ENCODE measurements at regions not wholly inside any gene's neighbourhood (a gene's known extent, or its start where the extent isn't known, plus 50 kb on each side); places are given as distances from the start of the nearest gene placed in this dataset.

DNA sequence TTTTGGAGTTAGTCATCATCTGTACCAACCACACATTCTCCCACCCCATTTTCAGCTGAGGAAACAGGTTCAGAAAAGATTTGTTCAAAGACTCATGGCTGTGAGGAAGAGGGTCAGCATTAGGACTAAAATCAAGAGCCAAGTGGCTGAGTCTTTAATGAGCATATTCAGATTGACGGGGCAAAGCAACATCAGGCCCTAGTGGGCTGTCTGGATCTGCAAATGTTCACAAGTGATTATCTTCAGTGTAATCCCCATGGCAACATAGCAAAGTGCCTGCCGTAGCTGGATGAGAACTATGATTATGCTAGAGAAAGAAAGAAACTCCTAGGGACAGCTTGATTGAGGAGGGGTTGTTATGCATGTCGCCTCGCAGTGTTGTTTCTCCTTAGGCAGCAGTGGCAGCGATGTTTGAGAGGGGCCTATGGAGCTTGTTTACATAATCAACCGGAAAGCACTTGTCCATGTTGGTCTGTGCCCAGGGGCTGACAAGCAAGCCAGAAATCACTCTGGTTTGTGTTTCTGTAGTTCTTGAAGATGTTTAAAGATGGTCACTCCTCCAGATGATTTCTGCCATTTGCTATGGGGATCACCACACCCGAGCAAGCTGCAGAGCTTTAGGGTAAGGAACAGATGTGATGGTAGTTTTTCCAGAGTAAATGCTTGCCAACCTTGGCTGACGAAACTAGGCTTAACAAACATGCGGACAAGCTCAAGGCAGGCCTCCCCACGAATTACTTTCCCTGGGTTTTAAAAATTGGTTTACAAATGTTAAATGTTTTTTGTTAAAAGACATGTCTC is 124.3 kb upstream of the MLIP start:
- H3K9me3 ChIP-seq = no peaks in the 10 kb centered on the region
- H3K4me1 ChIP-seq = no peaks in the 10 kb centered on the region
- intact Hi-C loops (cut with DNase I) = loop anchor here (2.0 kb wide), 1 partner anchor 282 kb away; no protein-coding TSS in a partner anchor
- TF ChIP-seq, protein P1, sequence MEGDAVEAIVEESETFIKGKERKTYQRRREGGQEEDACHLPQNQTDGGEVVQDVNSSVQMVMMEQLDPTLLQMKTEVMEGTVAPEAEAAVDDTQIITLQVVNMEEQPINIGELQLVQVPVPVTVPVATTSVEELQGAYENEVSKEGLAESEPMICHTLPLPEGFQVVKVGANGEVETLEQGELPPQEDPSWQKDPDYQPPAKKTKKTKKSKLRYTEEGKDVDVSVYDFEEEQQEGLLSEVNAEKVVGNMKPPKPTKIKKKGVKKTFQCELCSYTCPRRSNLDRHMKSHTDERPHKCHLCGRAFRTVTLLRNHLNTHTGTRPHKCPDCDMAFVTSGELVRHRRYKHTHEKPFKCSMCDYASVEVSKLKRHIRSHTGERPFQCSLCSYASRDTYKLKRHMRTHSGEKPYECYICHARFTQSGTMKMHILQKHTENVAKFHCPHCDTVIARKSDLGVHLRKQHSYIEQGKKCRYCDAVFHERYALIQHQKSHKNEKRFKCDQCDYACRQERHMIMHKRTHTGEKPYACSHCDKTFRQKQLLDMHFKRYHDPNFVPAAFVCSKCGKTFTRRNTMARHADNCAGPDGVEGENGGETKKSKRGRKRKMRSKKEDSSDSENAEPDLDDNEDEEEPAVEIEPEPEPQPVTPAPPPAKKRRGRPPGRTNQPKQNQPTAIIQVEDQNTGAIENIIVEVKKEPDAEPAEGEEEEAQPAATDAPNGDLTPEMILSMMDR (IDR thresholded peaks at IDR 0.05) = no peak
- DNase-seq = no peak
- H3K27ac ChIP-seq = no peak overlapping the region
- H3K9ac ChIP-seq (ENCODE audit: low read depth in 2 of 2, low read length in 2 of 2) = no peak overlapping the region
- H3K27me3 ChIP-seq = no peaks in the 10 kb centered on the region
- no peak overlapping the region for H3K4me3 ChIP-seq
- H3K36me3 ChIP-seq = no peaks in the 10 kb centered on the region

DNA sequence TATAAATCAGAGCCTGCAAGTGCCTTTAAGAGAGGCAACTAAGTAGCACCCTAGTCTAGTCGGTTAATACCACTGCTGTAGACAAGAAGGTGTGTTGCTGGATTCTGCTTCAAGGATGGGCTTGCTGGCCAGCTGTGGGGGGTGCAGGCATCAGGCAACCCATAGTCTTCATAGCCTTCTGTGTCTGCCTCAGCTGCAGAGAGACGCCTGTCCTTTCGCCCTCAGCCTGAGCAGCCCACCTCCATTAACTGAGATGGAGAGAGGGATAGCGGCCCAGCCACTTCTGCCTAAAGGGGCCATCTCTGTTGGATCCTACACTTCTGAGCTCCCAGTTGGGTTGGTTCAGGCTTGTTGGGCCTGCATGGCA is 123.7 kb upstream of the MLIP start:
- Histone ChIP-seq H3K9ac (ENCODE audit: low read depth in 2 of 2, low read length in 2 of 2) (no peak overlapping the region), H3K36me3 (no peaks in the 10 kb centered on the region), H3K4me3 (no peak overlapping the region), H3K27ac (no peak overlapping the region), H3K9me3 (no peaks in the 10 kb centered on the region), H3K4me1 (no peaks in the 10 kb centered on the region), H3K27me3 (no peaks in the 10 kb centered on the region)
- TF ChIP-seq, protein P1 (IDR thresholded peaks at IDR 0.05) = no peak
- no peak for DNase-seq
- intact Hi-C loops (cut with DNase I) = loop anchor here (2.0 kb wide), 1 partner anchor 281 kb away; no protein-coding TSS in a partner anchor

DNA sequence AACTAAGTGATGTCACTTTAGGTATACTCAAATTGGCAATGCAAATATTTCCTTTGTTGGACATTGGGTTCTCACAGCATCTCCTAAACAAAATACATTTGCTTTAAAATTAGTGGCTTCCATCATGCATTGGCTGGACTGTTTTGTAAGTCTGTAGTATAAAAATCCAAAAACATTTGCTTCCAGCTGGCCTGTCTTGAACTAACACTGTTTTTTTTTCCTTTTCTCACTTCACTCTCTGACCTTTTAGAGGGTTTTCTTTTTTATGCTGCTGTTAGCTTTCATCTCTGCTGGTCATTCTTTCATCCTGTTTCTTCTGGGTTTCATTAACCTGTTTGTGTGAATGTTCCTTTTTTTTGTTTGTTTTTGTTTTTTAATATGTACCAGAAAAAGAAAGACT is 121.7 kb upstream of the MLIP start:
- Histone ChIP-seq H3K4me3 (no peak overlapping the region), H3K27ac (no peak overlapping the region), H3K9ac (ENCODE audit: low read depth in 2 of 2, low read length in 2 of 2) (no peak overlapping the region), H3K36me3 (no peaks in the 10 kb centered on the region), H3K9me3 (no peaks in the 10 kb centered on the region), H3K4me1 (no peaks in the 10 kb centered on the region), H3K27me3 (no peaks in the 10 kb centered on the region)
- DNase-seq = no peak
- TF ChIP-seq, protein P1 (IDR thresholded peaks at IDR 0.05) = no peak
- intact Hi-C loops (cut with DNase I) = no loop called here

DNA sequence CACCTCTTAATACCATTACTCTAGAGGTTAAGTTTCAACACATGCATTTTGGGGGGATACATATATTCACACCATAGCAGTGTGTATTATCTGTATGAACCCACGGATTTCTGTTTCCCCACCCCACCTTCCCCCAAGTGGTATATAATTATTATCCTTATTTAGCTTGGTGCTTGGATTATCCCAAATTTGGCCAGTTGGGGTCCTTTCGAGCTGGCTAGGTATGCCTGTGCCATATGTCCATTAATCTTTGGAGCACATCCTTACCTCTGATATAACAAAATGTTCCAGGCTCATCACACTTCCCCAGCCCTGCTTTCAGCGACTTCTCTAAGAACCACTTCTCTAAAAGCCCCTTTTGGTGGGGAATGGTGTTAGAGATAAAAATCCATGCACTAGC is 118.7 kb upstream of the MLIP start:
- no peak for DNase-seq
- TF ChIP-seq, protein P1 (IDR thresholded peaks at IDR 0.05) = no peak
- H3K27me3 ChIP-seq = no peaks in the 10 kb centered on the region
- no peak overlapping the region for H3K27ac ChIP-seq
- H3K9me3 ChIP-seq = no peaks in the 10 kb centered on the region
- H3K4me1 ChIP-seq = no peaks in the 10 kb centered on the region
- H3K9ac ChIP-seq (ENCODE audit: low read depth in 2 of 2, low read length in 2 of 2) = no peak overlapping the region
- intact Hi-C loops (cut with DNase I) = no loop called here
- H3K36me3 ChIP-seq = no peaks in the 10 kb centered on the region
- H3K4me3 ChIP-seq = no peak overlapping the region

DNA sequence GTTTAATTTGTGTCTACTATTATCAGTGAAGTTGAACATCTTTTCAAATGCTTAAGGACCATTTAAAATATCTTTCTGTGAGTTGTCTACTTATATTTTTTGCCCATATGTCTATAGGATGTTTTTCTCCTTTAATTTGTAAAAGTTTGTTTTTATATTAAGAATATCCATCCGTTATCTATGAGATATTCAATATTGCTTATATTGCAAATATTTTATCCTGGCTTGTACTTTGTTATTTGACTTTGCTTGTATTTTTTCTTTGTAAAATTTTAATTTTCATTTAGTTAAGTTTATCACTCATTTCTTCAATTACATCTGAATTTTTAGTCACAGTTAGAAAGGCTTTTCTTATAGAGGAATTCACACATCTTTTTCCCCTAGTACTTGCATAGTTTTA is 117.0 kb upstream of the MLIP start:
- Histone ChIP-seq H3K9me3 (no peaks in the 10 kb centered on the region), H3K9ac (ENCODE audit: low read depth in 2 of 2, low read length in 2 of 2) (no peak overlapping the region), H3K27me3 (no peaks in the 10 kb centered on the region), H3K36me3 (no peaks in the 10 kb centered on the region), H3K27ac (no peak overlapping the region), H3K4me1 (no peaks in the 10 kb centered on the region), H3K4me3 (no peak overlapping the region)
- TF ChIP-seq, protein P1 (IDR thresholded peaks at IDR 0.05) = no peak
- intact Hi-C loops (cut with DNase I) = no loop called here
- no peak for DNase-seq
